Mononuclear cell (primary cell): ENCODE measurements at regions not wholly inside any gene's neighbourhood (a gene's known extent, or its start where the extent isn't known, plus 50 kb on each side); places are given as distances from the start of the nearest gene placed in this dataset.

Experiments
- H3K27me3 ChIP-seq: 2 replicates; pipeline ENCODE4 v1.6.0; 2011; ENCODE audit warnings: low read length, control low read depth; ENCODE audit not compliant: insufficient read depth
- H3K4me1 ChIP-seq: 2 replicates; pipeline ENCODE4 v1.5.1; 2011; ENCODE audit warnings: mild to moderate bottlenecking, low read length, control low read depth; ENCODE audit not compliant: insufficient read depth
- H3K4me3 ChIP-seq: 2 replicates; pipeline ENCODE4 v1.5.1; 2011; ENCODE audit warnings: mild to moderate bottlenecking, low read length, moderate library complexity
- H3K9me3 ChIP-seq: 2 replicates; pipeline ENCODE4 v1.5.1; 2011; ENCODE audit warnings: low read depth, mild to moderate bottlenecking, control low read depth, low read length

DNA sequence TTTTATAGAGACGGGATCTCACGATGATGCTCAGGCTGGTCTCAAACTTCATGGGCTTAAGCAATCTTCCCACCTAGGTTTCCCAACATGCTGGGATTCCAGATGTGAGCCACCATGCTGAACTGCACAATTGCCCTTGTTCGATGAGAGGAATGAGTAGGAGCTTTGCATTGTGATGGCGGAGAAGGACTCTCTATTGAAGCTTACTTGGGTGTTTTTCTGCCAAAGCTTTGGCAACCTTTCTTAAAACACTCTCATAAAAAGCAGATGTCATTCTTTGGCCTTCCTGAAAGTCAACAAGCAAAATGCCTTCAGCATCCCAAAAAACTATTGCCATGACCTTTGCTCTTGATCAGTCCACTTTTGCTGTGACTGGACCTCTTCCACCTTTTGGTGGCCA, 904.8 kb upstream of the TMEM132C start:
- Histone ChIP-seq H3K4me1 (no peaks in the 10 kb centered on the region), H3K9me3 (no peaks in the 10 kb centered on the region), H3K4me3 (no peak overlapping the region), H3K27me3 (no peaks in the 10 kb centered on the region)

DNA sequence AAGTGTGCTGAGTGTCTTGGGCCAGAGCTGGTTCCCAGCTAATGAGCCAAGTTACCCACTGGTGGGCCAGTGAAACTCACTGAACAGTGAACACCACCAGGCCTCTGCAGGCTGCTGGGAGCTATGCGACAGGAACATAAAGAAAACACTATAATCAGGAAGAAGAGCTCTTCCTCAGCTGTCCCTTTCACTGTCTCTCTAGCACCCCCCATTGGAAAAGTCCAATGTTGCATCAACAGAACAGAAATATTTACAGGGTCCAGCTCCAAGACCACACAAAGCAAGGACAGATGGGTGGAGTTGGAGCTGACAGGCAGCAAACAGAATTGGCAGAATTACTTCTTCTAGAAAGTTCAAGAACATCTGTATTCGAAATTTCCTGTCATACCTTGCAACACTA, 903.6 kb upstream of the TMEM132C start:
- Histone ChIP-seq H3K9me3 (no peaks in the 10 kb centered on the region), H3K27me3 (no peaks in the 10 kb centered on the region), H3K4me1 (no peaks in the 10 kb centered on the region), H3K4me3 (no peak overlapping the region)

DNA sequence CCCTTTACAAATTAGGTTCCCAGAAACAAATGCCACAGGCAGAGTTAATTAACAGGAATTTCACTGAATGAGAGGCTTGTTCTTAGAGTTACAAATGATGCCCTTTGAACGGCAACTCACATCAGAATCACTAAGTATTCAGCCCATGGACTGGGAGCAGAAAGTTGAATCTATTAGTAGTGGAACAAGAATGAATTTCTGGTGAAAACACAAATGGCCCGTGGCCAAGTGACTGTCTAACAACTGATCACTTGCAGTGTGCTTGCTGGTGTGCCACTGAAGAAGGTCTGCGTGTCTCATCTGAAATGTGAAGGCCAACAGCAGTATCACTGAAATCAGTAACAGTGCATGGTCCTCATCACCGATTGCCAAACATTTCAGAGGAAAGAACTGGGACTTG, 893.4 kb upstream of the TMEM132C start:
- Histone ChIP-seq H3K27me3 (no peaks in the 10 kb centered on the region), H3K4me1 (no peaks in the 10 kb centered on the region), H3K9me3 (no peaks in the 10 kb centered on the region), H3K4me3 (no peak overlapping the region)

DNA sequence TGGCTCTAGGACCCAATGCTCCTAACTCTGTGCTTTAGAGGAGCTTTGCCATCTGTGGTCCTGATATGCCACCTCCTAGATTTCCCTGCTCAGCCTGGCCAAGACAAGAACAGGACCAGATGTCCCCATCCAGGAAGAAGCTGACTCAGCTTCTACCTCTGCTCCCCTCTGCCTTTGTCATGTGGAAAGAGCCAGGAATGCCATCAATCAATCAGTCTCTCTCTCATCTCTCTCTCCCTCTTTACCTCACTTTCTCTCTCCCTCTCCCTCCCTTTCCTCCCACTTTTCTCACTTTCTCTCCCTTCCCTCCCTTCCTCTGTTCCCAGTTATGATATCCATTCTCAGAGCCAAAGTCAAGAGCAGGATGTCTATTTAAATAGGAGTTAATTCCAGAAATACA, 892.5 kb upstream of the TMEM132C start:
- Histone ChIP-seq H3K4me3 (no peak overlapping the region), H3K9me3 (no peaks in the 10 kb centered on the region), H3K27me3 (no peaks in the 10 kb centered on the region), H3K4me1 (no peaks in the 10 kb centered on the region)

DNA sequence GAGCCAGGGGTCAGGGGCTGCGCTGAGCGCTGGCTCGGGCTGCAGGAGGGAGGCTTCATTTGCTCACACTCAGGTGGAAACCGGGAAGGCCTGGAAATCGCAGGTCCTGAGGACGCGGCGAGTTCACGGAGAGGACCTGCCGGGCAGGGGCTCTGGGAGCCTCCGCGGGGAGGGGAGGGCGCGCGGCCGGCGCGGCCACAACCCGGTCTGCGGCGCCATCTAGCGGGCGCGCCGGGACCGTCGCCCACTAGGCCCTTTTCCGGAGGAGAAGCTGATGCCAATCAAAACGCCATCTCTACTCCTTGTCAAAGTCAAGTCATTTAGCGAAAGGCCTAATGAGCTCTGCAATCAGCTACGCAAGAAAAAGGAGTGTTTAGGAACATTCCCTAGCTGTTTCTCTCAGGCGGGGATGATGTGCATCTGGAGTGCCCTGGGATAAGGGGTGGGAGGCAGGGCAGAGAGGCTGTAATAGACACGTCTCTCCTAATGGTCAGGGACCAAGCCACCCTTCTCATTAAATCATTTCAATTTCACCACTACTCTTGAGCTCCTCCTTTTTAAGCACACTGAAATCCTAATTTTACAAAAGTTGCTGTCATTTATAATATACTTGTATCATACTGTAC, 885.8 kb upstream of the TMEM132C start:
- Histone ChIP-seq H3K4me1 (no peaks in the 10 kb centered on the region), H3K27me3 (no peaks in the 10 kb centered on the region), H3K9me3 (no peaks in the 10 kb centered on the region), H3K4me3 (no peak overlapping the region)

DNA sequence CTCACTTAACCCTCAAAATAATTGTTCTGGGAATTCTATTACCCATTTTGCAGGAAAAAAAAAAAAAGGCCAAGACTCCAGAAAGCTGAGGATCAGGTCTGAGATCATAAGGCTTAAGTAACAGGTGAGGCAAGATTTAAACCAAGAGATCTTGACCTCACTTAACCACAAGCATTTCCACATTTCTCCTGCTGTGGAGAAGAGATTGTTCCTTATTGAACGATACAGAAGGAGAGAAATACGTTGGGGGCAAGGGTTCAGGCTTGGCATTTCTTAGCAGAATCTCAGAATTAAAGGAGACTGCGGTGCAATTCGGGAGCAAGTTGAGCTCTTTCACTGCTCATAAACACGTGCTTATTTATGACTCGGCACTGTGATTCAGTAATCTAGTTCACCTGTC, 885.3 kb upstream of the TMEM132C start:
- Histone ChIP-seq H3K27me3 (no peaks in the 10 kb centered on the region), H3K4me1 (no peaks in the 10 kb centered on the region), H3K4me3 (no peak overlapping the region), H3K9me3 (no peaks in the 10 kb centered on the region)

DNA sequence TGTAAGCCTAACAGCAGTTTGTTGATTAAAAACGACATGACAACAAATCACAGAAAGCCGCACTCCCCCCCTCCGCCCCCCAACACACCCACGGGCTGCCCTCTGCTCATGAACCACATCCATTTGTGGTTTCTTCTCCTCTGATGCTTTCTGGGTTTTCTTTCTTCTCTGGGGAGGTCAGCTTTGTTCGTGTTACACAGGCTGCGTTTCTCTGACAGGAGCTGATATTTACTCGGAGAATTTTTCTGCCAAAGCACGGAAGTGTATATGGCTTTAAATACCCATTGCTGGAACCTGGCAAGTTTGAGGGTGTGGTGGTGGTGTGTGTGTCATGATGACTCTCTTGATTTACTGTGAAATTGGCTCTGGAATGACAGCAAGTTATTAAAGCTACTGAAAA, 883.7 kb upstream of the TMEM132C start:
- H3K4me1 ChIP-seq = no peaks in the 10 kb centered on the region
- H3K27me3 ChIP-seq = no peaks in the 10 kb centered on the region
- H3K9me3 ChIP-seq = no peaks in the 10 kb centered on the region
- no peak overlapping the region for H3K4me3 ChIP-seq

DNA sequence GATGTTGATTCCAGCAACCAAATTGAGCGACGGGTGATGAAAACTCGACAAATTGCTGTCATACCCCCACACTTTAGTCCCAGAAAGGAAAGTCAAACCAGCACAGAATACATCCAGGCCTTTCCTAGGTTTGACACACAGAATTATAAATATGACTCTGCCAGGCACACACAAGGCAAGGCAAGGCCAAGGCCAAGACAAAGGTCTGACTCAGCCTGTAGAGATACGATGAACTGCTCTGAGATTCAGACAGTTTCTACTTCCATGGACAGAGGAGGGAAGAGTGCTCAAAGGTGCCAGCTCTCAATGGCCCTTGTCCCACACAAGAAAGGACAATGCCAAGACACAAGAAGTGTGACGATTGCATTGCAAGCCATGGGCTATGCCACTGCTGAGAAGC, 880.2 kb upstream of the TMEM132C start:
- H3K27me3 ChIP-seq = no peaks in the 10 kb centered on the region
- H3K4me3 ChIP-seq = no peak overlapping the region
- no peaks in the 10 kb centered on the region for H3K9me3 ChIP-seq
- no peaks in the 10 kb centered on the region for H3K4me1 ChIP-seq

DNA sequence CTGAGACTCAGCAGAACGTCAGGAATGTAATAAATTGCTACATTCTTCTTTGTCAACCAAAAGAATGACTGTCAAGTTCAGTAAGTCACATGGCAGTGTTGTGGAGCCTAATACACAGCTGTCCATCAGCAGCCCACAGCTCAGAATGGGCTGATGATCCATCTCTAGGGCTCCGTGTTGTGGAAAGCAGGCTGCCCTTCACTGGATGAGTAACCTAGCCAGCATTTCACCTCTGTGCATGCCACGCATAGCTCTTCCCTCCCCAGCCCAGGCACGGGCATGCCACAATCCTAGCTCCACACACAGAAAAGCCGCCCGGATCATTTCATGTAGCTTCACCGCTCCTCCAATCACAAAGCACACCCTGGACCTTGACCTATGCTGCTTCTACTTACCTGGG, 878.0 kb upstream of the TMEM132C start:
- Histone ChIP-seq H3K4me1 (no peaks in the 10 kb centered on the region), H3K27me3 (no peaks in the 10 kb centered on the region), H3K9me3 (no peaks in the 10 kb centered on the region), H3K4me3 (no peak overlapping the region)

DNA sequence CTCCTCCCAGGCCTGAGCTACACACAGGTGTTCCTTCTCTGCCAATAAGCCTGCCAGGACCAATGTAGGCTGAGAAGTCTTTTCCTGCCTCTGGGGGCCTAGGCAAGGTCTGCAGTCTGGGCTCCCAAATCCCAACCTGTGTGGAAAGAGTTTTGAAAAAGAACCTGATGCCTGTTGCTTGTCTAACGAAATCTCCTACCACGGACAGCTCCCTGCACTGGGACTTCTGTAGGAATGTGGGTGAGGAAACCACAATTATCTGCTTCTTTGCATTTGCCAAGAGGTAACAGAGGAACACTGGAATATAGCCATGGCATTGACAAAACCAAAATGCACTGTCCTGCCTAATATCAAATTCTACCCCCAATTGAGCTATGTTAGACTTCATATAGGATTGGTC, 877.0 kb upstream of the TMEM132C start:
- no peak overlapping the region for H3K4me3 ChIP-seq
- H3K4me1 ChIP-seq = no peaks in the 10 kb centered on the region
- H3K27me3 ChIP-seq = no peaks in the 10 kb centered on the region
- H3K9me3 ChIP-seq = no peaks in the 10 kb centered on the region

DNA sequence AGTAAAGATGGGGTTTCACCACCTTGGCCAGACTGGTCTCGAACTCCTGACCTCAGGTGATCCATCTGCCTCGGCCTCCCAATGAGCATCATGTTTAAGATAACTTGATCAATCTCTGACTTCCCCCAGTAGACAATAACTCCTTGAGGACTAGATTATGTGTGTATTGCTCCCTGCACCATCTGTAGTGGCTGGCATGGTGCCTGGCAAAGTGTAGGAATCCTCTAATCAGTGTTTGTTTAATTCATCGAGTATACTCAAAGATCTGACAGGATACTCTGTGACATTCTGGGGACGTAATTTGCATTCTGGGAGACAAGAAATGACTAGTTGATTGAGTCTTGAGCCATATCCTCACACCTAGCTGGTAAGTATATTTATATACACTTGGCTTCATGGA, 873.5 kb upstream of the TMEM132C start:
- H3K4me3 ChIP-seq = no peak overlapping the region
- H3K4me1 ChIP-seq = no peaks in the 10 kb centered on the region
- no peaks in the 10 kb centered on the region for H3K27me3 ChIP-seq
- no peaks in the 10 kb centered on the region for H3K9me3 ChIP-seq

DNA sequence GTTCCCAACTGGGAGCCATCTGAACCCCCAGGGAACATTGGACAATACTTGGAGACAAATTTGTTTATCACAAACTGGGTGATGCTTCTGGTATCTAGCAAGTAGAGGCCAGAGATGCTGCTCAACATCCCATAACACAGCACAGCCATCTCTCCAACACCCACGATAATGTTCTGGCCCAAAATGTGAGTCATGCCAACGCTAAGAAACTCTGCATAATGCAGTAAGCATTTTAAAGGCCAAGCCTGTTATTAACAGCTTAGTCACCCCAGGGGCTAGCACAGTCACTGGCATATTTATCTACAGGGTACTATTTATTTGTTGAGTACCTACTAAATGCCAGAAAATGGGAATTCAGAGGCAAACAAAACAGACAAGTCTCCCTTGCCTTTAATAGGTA, 873.1 kb upstream of the TMEM132C start:
- Histone ChIP-seq H3K27me3 (no peaks in the 10 kb centered on the region), H3K4me1 (no peaks in the 10 kb centered on the region), H3K9me3 (no peaks in the 10 kb centered on the region), H3K4me3 (no peak overlapping the region)

DNA sequence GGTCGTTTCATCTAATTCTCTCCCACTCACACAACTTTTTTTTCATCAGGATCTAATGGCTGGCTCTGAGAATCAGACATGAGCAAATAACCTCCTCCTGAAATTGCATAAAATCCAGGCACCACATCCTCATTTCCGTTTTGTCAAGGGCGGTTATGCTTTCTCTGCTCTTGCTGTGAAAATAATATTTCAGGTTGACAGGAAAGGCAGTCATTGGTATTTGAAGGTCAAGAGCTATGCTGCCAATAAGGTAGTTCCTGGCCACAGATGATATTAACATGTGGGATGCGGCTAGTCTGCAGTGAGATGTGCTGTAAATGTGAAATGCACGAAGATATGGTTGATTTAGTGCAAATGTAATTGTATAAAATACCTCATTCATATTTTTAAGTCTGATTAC, 870.2 kb upstream of the TMEM132C start:
- H3K4me3 ChIP-seq = no peak overlapping the region
- H3K9me3 ChIP-seq = no peaks in the 10 kb centered on the region
- no peaks in the 10 kb centered on the region for H3K4me1 ChIP-seq
- H3K27me3 ChIP-seq = no peaks in the 10 kb centered on the region

DNA sequence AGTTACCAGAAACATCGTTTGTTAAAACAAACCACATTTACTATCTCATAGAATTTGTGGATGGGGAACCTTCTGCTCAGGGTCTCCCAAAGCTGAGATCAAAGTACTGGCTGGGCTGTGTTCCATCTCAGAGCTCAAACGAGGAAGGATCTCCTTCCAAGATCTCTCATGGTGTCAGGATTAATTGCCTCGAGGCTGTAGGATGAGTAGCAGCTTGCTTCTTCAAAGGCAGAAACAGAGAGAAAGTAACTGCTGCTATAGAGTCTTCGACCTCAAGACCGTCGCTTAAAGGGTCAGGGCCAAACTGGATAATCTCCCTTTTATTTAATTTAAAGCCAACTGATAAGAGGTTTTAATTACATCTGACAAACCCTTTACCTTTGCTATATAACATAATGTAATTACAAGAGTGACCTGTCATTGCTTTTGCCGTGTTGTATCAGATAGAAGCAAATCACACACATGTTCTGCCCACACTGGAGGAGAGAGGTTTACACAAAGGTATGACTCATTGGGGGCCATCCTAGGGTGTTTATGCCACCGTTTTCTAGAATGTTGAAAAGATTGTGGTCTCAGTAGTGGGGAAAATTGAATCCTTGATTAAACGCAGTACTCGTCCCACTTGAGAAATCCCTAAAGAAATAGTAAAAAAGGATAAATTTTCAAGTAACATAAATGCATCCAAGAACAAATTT, 868.8 kb upstream of the TMEM132C start:
- Histone ChIP-seq H3K4me1 (no peaks in the 10 kb centered on the region), H3K27me3 (no peaks in the 10 kb centered on the region), H3K4me3 (no peak overlapping the region), H3K9me3 (no peaks in the 10 kb centered on the region)

DNA sequence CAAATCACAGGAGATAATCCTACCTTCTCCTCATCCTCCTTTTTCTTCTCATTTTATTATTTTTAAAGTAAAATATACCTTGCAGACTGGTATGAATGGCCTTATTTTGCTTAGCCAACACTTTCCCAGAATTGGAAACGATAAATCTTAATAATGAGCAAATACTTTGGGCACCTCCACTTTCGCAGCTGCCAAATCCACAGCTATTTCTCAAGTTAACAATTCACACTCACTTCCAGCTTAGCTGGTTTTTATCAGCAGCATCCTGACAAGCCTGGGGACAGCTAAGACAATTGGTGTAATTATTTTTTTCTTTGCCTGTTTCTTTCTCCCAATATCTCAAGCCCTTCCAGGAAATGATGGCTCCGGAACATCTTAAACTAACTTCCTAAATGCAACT, 867.5 kb upstream of the TMEM132C start:
- Histone ChIP-seq H3K4me3 (no peak overlapping the region), H3K4me1 (no peaks in the 10 kb centered on the region), H3K27me3 (no peaks in the 10 kb centered on the region), H3K9me3 (no peaks in the 10 kb centered on the region)

DNA sequence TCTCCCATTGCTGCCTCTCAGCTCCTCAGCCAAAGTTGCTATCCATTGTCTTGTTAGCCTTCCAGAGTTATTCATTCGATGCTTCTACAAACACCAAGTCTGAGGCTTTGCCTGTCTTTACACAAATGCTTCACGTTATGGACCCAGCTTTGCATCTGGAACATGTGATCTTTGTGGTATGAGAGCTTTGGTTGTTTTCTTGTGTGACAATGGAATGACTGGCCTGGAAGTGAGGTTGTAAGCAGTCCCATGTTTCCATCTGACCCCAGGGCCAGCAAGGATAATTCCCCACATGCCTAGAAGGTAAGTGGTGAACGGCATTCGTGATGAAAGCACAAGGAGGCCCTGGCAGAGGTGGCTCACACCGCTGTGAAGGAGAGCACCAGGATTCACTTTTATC, 866.7 kb upstream of the TMEM132C start:
- Histone ChIP-seq H3K4me1 (no peaks in the 10 kb centered on the region), H3K9me3 (no peaks in the 10 kb centered on the region), H3K27me3 (no peaks in the 10 kb centered on the region), H3K4me3 (no peak overlapping the region)
